ENCODE measurements at regions not wholly inside any gene's neighbourhood (a gene's known extent, or its start where the extent isn't known, plus 50 kb on each side); places are given as distances from the start of the nearest gene placed in this dataset.

DNA sequence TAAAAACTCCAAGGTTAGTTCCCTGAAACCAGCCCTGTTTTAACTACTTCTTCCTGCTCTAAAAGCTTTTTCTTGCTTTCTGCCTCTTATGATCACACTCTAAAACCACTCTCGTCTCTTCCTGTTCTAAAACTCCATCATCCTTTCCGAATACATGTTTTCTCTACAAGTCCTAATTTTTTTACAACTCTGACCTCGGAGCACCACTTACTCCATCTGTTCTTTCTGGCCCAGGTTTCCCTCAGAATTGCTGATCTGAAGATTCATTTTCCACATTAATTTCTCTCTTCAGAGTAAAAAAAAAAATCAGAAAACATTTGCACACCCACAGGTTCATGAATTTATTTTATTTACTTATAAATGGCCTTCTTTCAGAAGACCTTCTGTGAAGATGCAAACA, 265.7 kb upstream of the CADM1 start:
- TF ChIP-seq, protein P1, sequence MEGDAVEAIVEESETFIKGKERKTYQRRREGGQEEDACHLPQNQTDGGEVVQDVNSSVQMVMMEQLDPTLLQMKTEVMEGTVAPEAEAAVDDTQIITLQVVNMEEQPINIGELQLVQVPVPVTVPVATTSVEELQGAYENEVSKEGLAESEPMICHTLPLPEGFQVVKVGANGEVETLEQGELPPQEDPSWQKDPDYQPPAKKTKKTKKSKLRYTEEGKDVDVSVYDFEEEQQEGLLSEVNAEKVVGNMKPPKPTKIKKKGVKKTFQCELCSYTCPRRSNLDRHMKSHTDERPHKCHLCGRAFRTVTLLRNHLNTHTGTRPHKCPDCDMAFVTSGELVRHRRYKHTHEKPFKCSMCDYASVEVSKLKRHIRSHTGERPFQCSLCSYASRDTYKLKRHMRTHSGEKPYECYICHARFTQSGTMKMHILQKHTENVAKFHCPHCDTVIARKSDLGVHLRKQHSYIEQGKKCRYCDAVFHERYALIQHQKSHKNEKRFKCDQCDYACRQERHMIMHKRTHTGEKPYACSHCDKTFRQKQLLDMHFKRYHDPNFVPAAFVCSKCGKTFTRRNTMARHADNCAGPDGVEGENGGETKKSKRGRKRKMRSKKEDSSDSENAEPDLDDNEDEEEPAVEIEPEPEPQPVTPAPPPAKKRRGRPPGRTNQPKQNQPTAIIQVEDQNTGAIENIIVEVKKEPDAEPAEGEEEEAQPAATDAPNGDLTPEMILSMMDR (conservative IDR thresholded peaks at IDR 0.05), result no peak
- WGBS, 2 experiments (ENCODE audit: insufficient coverage in 1 of 2, insufficient read length in 1 of 2), result 91 to 93% methylated on average over 3 of the region's 3 CpGs
- no peaks in the 10 kb centered on the region for H3K9me3 ChIP-seq (ENCODE audit: control insufficient read depth, low read length)
- H3K9ac ChIP-seq (ENCODE audit: extremely low read depth, low read length, poor library complexity, severe bottlenecking), result no peak overlapping the region
- Mint-ChIP-seq H3K9me3 (no peaks in the 10 kb centered on the region), H3K27ac (no peak overlapping the region), H3K36me3 (ENCODE audit: low read depth) (no peaks in the 10 kb centered on the region), H3K4me1 (peaks cover 9% of the 10 kb centered on the region), H3K27me3 (ENCODE audit: insufficient read depth) (peaks cover 4% of the 10 kb centered on the region), H3K4me3 (no peak overlapping the region)
- H3K4me3 ChIP-seq (ENCODE audit: low read length), result no peak overlapping the region
- H3K4me1 ChIP-seq (ENCODE audit: control insufficient read depth, insufficient read depth, low read length), result peaks cover 5% of the 10 kb centered on the region
- H3K36me3 ChIP-seq (ENCODE audit: control insufficient read depth, insufficient read depth, low read length), result no peaks in the 10 kb centered on the region
- no peak for DNase-seq
- H3K27me3 ChIP-seq (ENCODE audit: control insufficient read depth, insufficient read depth, low read length, poor library complexity, severe bottlenecking), result peaks cover 18% of the 10 kb centered on the region
- H3K27ac ChIP-seq (ENCODE audit: low read depth, low read length), result no peak overlapping the region

DNA sequence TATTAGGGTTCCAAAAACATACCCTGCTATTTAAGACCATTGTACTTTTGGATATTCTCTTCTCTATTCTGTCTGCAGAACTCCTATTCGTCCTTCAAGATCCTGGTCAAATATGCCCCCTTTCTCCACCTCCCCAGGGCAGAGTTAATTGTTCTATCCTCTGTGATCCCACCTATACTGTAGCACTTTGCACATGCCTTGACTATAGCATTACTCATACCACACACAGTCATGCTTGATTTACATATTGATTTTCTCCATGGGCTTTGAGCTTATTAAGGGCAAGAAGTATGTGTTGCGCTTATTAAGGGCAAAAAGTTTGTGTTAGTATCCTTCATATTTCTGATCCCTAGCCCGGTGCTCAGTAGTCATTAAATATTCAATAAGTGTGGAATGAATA, 263.7 kb upstream of the CADM1 start:
- TF ChIP-seq, protein P1 (conservative IDR thresholded peaks at IDR 0.05), result no peak
- Mint-ChIP-seq H3K9me3 (no peaks in the 10 kb centered on the region), H3K27me3 (ENCODE audit: insufficient read depth) (peaks cover 4% of the 10 kb centered on the region), H3K27ac (no peak overlapping the region), H3K4me3 (no peak overlapping the region), H3K36me3 (ENCODE audit: low read depth) (no peaks in the 10 kb centered on the region), H3K4me1 (no peaks in the 10 kb centered on the region)
- H3K36me3 ChIP-seq (ENCODE audit: control insufficient read depth, insufficient read depth, low read length), result no peaks in the 10 kb centered on the region
- H3K27ac ChIP-seq (ENCODE audit: low read depth, low read length), result no peak overlapping the region
- H3K27me3 ChIP-seq (ENCODE audit: control insufficient read depth, insufficient read depth, low read length, poor library complexity, severe bottlenecking), result peaks cover 35% of the 10 kb centered on the region
- DNase-seq, result no peak
- no peak overlapping the region for H3K4me3 ChIP-seq (ENCODE audit: low read length)
- H3K9me3 ChIP-seq (ENCODE audit: control insufficient read depth, low read length), result no peaks in the 10 kb centered on the region
- no peaks in the 10 kb centered on the region for H3K4me1 ChIP-seq (ENCODE audit: control insufficient read depth, insufficient read depth, low read length)
- 73 to 84% methylated on average over 1 of the region's 3 CpGs for WGBS, 2 experiments (ENCODE audit: insufficient coverage in 1 of 2, insufficient read length in 1 of 2)
- no peak overlapping the region for H3K9ac ChIP-seq (ENCODE audit: extremely low read depth, low read length, poor library complexity, severe bottlenecking)

DNA sequence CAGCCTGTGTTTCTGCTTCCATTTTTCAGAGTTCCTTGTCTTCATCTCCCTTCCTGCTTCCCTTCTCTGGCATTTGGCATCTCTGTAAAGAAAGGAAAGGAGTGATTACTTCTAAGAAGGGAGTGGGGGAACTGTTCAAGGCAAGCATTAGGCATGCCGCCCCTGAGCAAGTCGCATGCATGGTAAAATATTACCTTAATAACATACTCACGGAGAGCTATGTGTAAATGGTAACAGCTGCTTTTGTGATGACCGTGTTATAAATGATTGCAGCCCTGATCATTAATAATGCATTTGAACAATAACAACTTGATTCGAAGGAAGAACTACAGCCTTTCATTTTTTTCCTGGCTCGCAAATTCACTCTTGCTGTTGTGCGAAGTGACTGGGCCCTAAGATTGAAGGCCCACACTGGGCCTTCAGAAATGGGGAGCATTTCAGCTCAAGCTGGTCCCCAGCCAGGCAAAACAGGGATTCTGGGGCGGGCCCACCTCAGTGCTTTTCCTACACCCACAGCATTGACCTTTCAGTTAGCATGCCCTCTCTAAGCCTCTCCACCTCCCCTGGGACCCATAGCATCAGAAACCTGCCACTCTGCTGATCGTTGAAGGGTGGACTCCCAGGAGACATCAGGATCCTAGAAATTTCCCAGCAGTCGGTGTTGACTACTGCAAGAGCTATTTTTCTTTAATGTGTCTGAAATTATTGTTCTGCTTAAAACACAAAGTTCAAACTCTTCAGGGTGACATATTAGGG, 263.0 kb upstream of the CADM1 start:
- H3K4me1 Mint-ChIP-seq, result no peaks in the 10 kb centered on the region
- whole genome bisulfite sequencing, 2 experiments (ENCODE audit: insufficient coverage in 1 of 2, insufficient read length in 1 of 2), result 91 to 94% methylated on average over 6 to 10 of the region's 10 CpGs

More for the DNA sequence above, 263.0 kb upstream of the CADM1 start:
- Mint-ChIP-seq H3K4me3 (no peak overlapping the region), H3K36me3 (ENCODE audit: low read depth) (no peaks in the 10 kb centered on the region), H3K27me3 (ENCODE audit: insufficient read depth) (peaks cover 10% of the 10 kb centered on the region), H3K9me3 (no peaks in the 10 kb centered on the region), H3K27ac (no peak overlapping the region)
- H3K9me3 ChIP-seq (ENCODE audit: control insufficient read depth, low read length), result no peaks in the 10 kb centered on the region
- H3K4me1 ChIP-seq (ENCODE audit: control insufficient read depth, insufficient read depth, low read length), result no peaks in the 10 kb centered on the region
- DNase-seq, result no peak
- no peaks in the 10 kb centered on the region for H3K36me3 ChIP-seq (ENCODE audit: control insufficient read depth, insufficient read depth, low read length)
- peaks cover 39% of the 10 kb centered on the region for H3K27me3 ChIP-seq (ENCODE audit: control insufficient read depth, insufficient read depth, low read length, poor library complexity, severe bottlenecking)
- H3K4me3 ChIP-seq (ENCODE audit: low read length), result no peak overlapping the region
- no peak overlapping the region for H3K27ac ChIP-seq (ENCODE audit: low read depth, low read length)
- H3K9ac ChIP-seq (ENCODE audit: extremely low read depth, low read length, poor library complexity, severe bottlenecking), result no peak overlapping the region
- TF ChIP-seq, protein P1 (conservative IDR thresholded peaks at IDR 0.05), result no peak

Data from endodermal cell (in vitro differentiated cells).